ENCODE measurements at regions not wholly inside any gene's neighbourhood (a gene's known extent, or its start where the extent isn't known, plus 50 kb on each side); places are given as distances from the start of the nearest gene placed in this dataset.

DNA sequence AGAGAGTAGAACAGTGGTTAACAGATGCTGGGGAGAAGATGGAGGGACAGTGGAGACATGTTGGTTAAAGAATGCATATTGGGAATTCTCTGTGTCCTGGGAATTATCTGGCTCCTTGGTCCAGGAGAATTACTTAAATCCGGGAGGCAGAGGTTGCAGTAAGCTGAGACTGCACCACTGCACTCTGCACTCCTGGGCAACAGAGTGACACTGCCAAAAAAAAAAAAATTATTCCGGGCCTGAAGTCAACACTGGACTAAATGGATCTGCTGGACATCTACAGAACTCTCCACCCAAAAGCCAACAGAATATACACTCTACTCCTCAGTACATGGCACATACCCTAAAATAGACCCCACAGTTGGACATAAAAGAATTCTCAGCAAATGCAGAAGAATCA lies 400.0 kb upstream of the CXorf51B start:
- H3K79me2 ChIP-seq (ENCODE audit: low read length), result no peaks in the 10 kb centered on the region
- H3K27ac ChIP-seq (ENCODE audit: low read length), result no peak overlapping the region
- TF ChIP-seq EZH2 (optimal IDR thresholded peaks at IDR 0.05; ENCODE audit: low read depth, low read length) (no peak), EZH2phosphoT487 (IDR thresholded peaks at IDR 0.05; ENCODE audit: low read length) (no peak)
- TF ChIP-seq, protein P1, sequence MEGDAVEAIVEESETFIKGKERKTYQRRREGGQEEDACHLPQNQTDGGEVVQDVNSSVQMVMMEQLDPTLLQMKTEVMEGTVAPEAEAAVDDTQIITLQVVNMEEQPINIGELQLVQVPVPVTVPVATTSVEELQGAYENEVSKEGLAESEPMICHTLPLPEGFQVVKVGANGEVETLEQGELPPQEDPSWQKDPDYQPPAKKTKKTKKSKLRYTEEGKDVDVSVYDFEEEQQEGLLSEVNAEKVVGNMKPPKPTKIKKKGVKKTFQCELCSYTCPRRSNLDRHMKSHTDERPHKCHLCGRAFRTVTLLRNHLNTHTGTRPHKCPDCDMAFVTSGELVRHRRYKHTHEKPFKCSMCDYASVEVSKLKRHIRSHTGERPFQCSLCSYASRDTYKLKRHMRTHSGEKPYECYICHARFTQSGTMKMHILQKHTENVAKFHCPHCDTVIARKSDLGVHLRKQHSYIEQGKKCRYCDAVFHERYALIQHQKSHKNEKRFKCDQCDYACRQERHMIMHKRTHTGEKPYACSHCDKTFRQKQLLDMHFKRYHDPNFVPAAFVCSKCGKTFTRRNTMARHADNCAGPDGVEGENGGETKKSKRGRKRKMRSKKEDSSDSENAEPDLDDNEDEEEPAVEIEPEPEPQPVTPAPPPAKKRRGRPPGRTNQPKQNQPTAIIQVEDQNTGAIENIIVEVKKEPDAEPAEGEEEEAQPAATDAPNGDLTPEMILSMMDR (IDR thresholded peaks at IDR 0.05; ENCODE audit: low read length), result no peak
- no peaks in the 10 kb centered on the region for H3K27me3 ChIP-seq (replicated peaks; ENCODE audit: insufficient read depth, low read length)
- H3K9me3 ChIP-seq (replicated peaks; ENCODE audit: insufficient read depth, low read length), result no peaks in the 10 kb centered on the region
- H2AFZ ChIP-seq (ENCODE audit: low read length), result no peak overlapping the region
- no peak overlapping the region for H3K4me3 ChIP-seq (ENCODE audit: low read length)
- H4K20me1 ChIP-seq (ENCODE audit: insufficient read depth, low read length), result no peaks in the 10 kb centered on the region
- DNase-seq, result no peak
- H3F3A ChIP-seq (ENCODE audit: insufficient read depth, low read length), result no peaks in the 10 kb centered on the region
- H3K4me2 ChIP-seq (ENCODE audit: low read depth, low read length), result no peak overlapping the region
- H3K9me2 ChIP-seq (replicated peaks; ENCODE audit: insufficient read depth, low read length), result no peaks in the 10 kb centered on the region
- no peaks in the 10 kb centered on the region for H3K36me3 ChIP-seq (replicated peaks; ENCODE audit: insufficient read depth, low read length)
- no peaks in the 10 kb centered on the region for H3K4me1 ChIP-seq (ENCODE audit: low read length)
- H3K9ac ChIP-seq (ENCODE audit: low read length), result no peak overlapping the region

- Histone ChIP-seq H2AFZ (ENCODE audit: low read length) (no peak overlapping the region), H3K27me3 (replicated peaks; ENCODE audit: insufficient read depth, low read length) (no peaks in the 10 kb centered on the region), H3K79me2 (ENCODE audit: low read length) (no peaks in the 10 kb centered on the region), H3K36me3 (replicated peaks; ENCODE audit: insufficient read depth, low read length) (no peaks in the 10 kb centered on the region), H3K9me2 (replicated peaks; ENCODE audit: insufficient read depth, low read length) (no peaks in the 10 kb centered on the region), H3K27ac (ENCODE audit: low read length) (no peak overlapping the region), H3K4me3 (ENCODE audit: low read length) (no peak overlapping the region), H3K4me1 (ENCODE audit: low read length) (no peaks in the 10 kb centered on the region), H3K9ac (ENCODE audit: low read length) (no peak overlapping the region), H3K9me3 (replicated peaks; ENCODE audit: insufficient read depth, low read length) (no peaks in the 10 kb centered on the region), H4K20me1 (ENCODE audit: insufficient read depth, low read length) (no peaks in the 10 kb centered on the region), H3K4me2 (ENCODE audit: low read depth, low read length) (no peak overlapping the region), H3F3A (ENCODE audit: insufficient read depth, low read length) (no peaks in the 10 kb centered on the region)
- DNase-seq, result no peak
- TF ChIP-seq EZH2 (optimal IDR thresholded peaks at IDR 0.05; ENCODE audit: low read depth, low read length) (no peak), EZH2phosphoT487 (IDR thresholded peaks at IDR 0.05; ENCODE audit: low read length) (no peak)
- TF ChIP-seq, protein P1 (IDR thresholded peaks at IDR 0.05; ENCODE audit: low read length), result no peak
These were observed 385.1 kb upstream of the CXorf51B start for GRCh38 chrX:146424422-146424821.

- TF ChIP-seq, protein P1 (IDR thresholded peaks at IDR 0.05; ENCODE audit: low read length), result no peak
- no peak for TF ChIP-seq EZH2phosphoT487 (IDR thresholded peaks at IDR 0.05; ENCODE audit: low read length)
- TF ChIP-seq EZH2 (optimal IDR thresholded peaks at IDR 0.05; ENCODE audit: low read depth, low read length), result no peak
- no peaks in the 10 kb centered on the region for H3K4me1 ChIP-seq (ENCODE audit: low read length)
- no peak for DNase-seq
- no peak overlapping the region for H3K9ac ChIP-seq (ENCODE audit: low read length)
- no peaks in the 10 kb centered on the region for H3K9me2 ChIP-seq (replicated peaks; ENCODE audit: insufficient read depth, low read length)
- no peaks in the 10 kb centered on the region for H3K36me3 ChIP-seq (replicated peaks; ENCODE audit: insufficient read depth, low read length)
- H3K4me3 ChIP-seq (ENCODE audit: low read length), result no peak overlapping the region
- no peaks in the 10 kb centered on the region for H4K20me1 ChIP-seq (ENCODE audit: insufficient read depth, low read length)
- no peaks in the 10 kb centered on the region for H3K27me3 ChIP-seq (replicated peaks; ENCODE audit: insufficient read depth, low read length)
- no peaks in the 10 kb centered on the region for H3K9me3 ChIP-seq (replicated peaks; ENCODE audit: insufficient read depth, low read length)
- H2AFZ ChIP-seq (ENCODE audit: low read length), result no peak overlapping the region
- H3F3A ChIP-seq (ENCODE audit: insufficient read depth, low read length), result no peaks in the 10 kb centered on the region
- no peak overlapping the region for H3K27ac ChIP-seq (ENCODE audit: low read length)
- H3K79me2 ChIP-seq (ENCODE audit: low read length), result no peaks in the 10 kb centered on the region
- no peak overlapping the region for H3K4me2 ChIP-seq (ENCODE audit: low read depth, low read length)
These were observed 375.8 kb upstream of the CXorf51B start for GRCh38 chrX:146433771-146434170.

Data from MM.1S (cell line).